GM23338 (cell line): ENCODE measurements at regions not wholly inside any gene's neighbourhood (a gene's known extent, or its start where the extent isn't known, plus 50 kb on each side); places are given as distances from the start of the nearest gene placed in this dataset.
A peak's percentile ranks its signal among the peaks of the same experiment; 100 is the strongest.

Experiments used
- ATAC-seq: fragments of 200-7000 bp; cut with Tn5 transposase; 3 replicates; pipeline ENCODE4 v1.9.1; 2020
- DNase-seq: peaks from one replicate; pipeline ENCODE4 v3.0.0-alpha.2; 2015; ENCODE audit warnings: low spot score
- H2AFZ ChIP-seq: fragments of 200-600 bp; sonication (generic); 2 replicates; pipeline ENCODE4 v1.8.0; 2016; ENCODE audit warnings: antibody characterized with exemption, mild to moderate bottlenecking, moderate library complexity
- H3F3A ChIP-seq: fragments of 200-600 bp; sonication (generic); replicated peaks from 2 replicates; pipeline ENCODE4 v1.8.0; 2017; ENCODE audit warnings: antibody characterized with exemption, mixed run types, low read depth
- H3K27ac ChIP-seq: fragments of 200-600 bp; sonication (generic); 2 replicates; pipeline ENCODE4 v1.6.1; 2016; ENCODE audit warnings: low read depth
- H3K27me3 ChIP-seq: fragments of 200-600 bp; sonication (generic); 2 replicates; pipeline ENCODE4 v1.8.0; 2016; ENCODE audit warnings: mild to moderate bottlenecking, mixed run types, moderate library complexity; ENCODE audit not compliant: insufficient read depth
- H3K36me3 ChIP-seq: fragments of 200-600 bp; sonication (generic); 2 replicates; pipeline ENCODE4 v1.8.0; 2016; ENCODE audit warnings: mild to moderate bottlenecking; ENCODE audit not compliant: insufficient read depth
- H3K4me1 ChIP-seq: fragments of 200-600 bp; sonication (generic); 2 replicates; pipeline ENCODE4 v1.8.0; 2016; ENCODE audit warnings: mild to moderate bottlenecking, moderate library complexity; ENCODE audit not compliant: insufficient read depth
- H3K4me2 ChIP-seq: fragments of 200-600 bp; sonication (generic); 2 replicates; pipeline ENCODE4 v1.7.1; 2017; ENCODE audit warnings: mixed run types
- H3K4me3 ChIP-seq: fragments of 200-600 bp; sonication (generic); 2 replicates; pipeline ENCODE4 v1.6.1; 2016; ENCODE audit warnings: mixed run types
- H3K79me2 ChIP-seq: fragments of 200-600 bp; sonication (generic); replicated peaks from 2 replicates; pipeline ENCODE4 v1.8.0; 2017; ENCODE audit warnings: mild to moderate bottlenecking; ENCODE audit not compliant: insufficient read depth
- H3K9me2 ChIP-seq: fragments of 200-600 bp; sonication (generic); 2 replicates; pipeline ENCODE4 v1.8.0; 2017; ENCODE audit not compliant: insufficient read depth
- H4K20me1 ChIP-seq: fragments of 200-600 bp; sonication (generic); replicated peaks from 2 replicates; pipeline ENCODE4 v1.8.0; 2017; ENCODE audit warnings: mild to moderate bottlenecking; ENCODE audit not compliant: insufficient read depth
- H3K27ac Mint-ChIP-seq: 2 replicates; pipeline ENCODE4 v1.8.0; 2020; ENCODE audit warnings: inconsistent platforms, mild to moderate bottlenecking, moderate library complexity, mixed read lengths
- H3K27me3 Mint-ChIP-seq: 3 replicates; pipeline ENCODE4 v1.8.0; 2022; ENCODE audit warnings: low read depth, mild to moderate bottlenecking, moderate library complexity, mixed read lengths, inconsistent platforms; ENCODE audit not compliant: insufficient read depth, poor library complexity
- H3K36me3 Mint-ChIP-seq: 3 replicates; pipeline ENCODE4 v1.8.0; 2021; ENCODE audit warnings: low read depth, mild to moderate bottlenecking, inconsistent platforms, moderate library complexity, mixed read lengths
- H3K4me1 Mint-ChIP-seq: 3 replicates; pipeline ENCODE4 v1.8.0; 2020; ENCODE audit warnings: mild to moderate bottlenecking, inconsistent platforms, mixed read lengths
- H3K4me3 Mint-ChIP-seq: 3 replicates; pipeline ENCODE4 v1.8.0; 2021; ENCODE audit warnings: moderate library complexity, mild to moderate bottlenecking, inconsistent platforms, mixed read lengths
- H3K9me3 Mint-ChIP-seq: 3 replicates; pipeline ENCODE4 v1.8.0; 2020; ENCODE audit warnings: moderate library complexity, mild to moderate bottlenecking, inconsistent platforms, mixed read lengths
- CREB1 ChIP-seq: fragments of 250-450 bp; sonication (Bioruptor Pico); IDR thresholded peaks from 2 replicates; pipeline ENCODE4 v1.5.0; 2020; ENCODE audit warnings: low read depth, mild to moderate bottlenecking, moderate library complexity
- ETS1 ChIP-seq: IDR thresholded peaks from 2 replicates; pipeline ENCODE4 v1.6.1; 2016; ENCODE audit warnings: antibody characterized with exemption
- EZH2 ChIP-seq: fragments of 200-600 bp; sonication (generic); IDR thresholded peaks from one replicate; pipeline ENCODE4 v1.8.0; 2017; ENCODE audit warnings: antibody characterized with exemption, mild to moderate bottlenecking, low read depth; ENCODE audit not compliant: unreplicated experiment
- EZH2phosphoT487 ChIP-seq: fragments of 200-600 bp; sonication (generic); IDR thresholded peaks from one replicate; pipeline ENCODE4 v1.8.1; 2018; ENCODE audit warnings: antibody characterized with exemption; ENCODE audit not compliant: unreplicated experiment
- JUNB ChIP-seq: IDR thresholded peaks from one replicate; pipeline ENCODE4 v1.6.1; 2016; ENCODE audit warnings: antibody characterized with exemption; ENCODE audit not compliant: unreplicated experiment
- NANOG ChIP-seq: IDR thresholded peaks from 2 replicates; pipeline ENCODE4 v1.6.1; 2016; ENCODE audit warnings: antibody characterized with exemption, borderline replicate concordance
- POLR2AphosphoS5 ChIP-seq: IDR thresholded peaks from 2 replicates; pipeline ENCODE4 v1.6.1; 2016; ENCODE audit warnings: antibody characterized with exemption, low read depth
- REST ChIP-seq: IDR thresholded peaks from one replicate; pipeline ENCODE4 v1.6.1; 2018; ENCODE audit warnings: antibody characterized with exemption; ENCODE audit not compliant: unreplicated experiment
- STAT1 ChIP-seq: IDR thresholded peaks from one replicate; pipeline ENCODE4 v1.6.1; 2016; ENCODE audit warnings: antibody characterized with exemption; ENCODE audit not compliant: unreplicated experiment
- ZNF114 ChIP-seq: fragments of 250-450 bp; sonication (Bioruptor Pico); IDR thresholded peaks from 2 replicates; pipeline ENCODE4 v1.5.0; 2020; ENCODE audit warnings: mild to moderate bottlenecking, moderate library complexity
- ZNF331 ChIP-seq: fragments of 250-450 bp; sonication (Bioruptor Pico); IDR thresholded peaks from 2 replicates; pipeline ENCODE4 v1.5.0; 2020; ENCODE audit warnings: low read depth, mild to moderate bottlenecking, moderate library complexity
- ZNF462 ChIP-seq: fragments of 250-450 bp; sonication (Bioruptor Pico); IDR thresholded peaks from 2 replicates; pipeline ENCODE4 v1.5.0; 2020; ENCODE audit warnings: mild to moderate bottlenecking, moderate library complexity

GRCh38 chr2:199191461-199191860 is 266.3 kb downstream of the SATB2 start:
- H3K4me3 Mint-ChIP-seq: no peak overlapping the region
- no peaks in the 10 kb centered on the region for H3K9me3 Mint-ChIP-seq
- H3K4me1 Mint-ChIP-seq: peaks cover 19% of the 10 kb centered on the region
- H3K4me1 ChIP-seq: peaks cover 21% of the 10 kb centered on the region
- TF ChIP-seq ZNF462 (CRISPR knock-in tag) (no peak), ZNF331 (CRISPR knock-in tag) (no peak), EZH2 (no peak), EZH2phosphoT487 (no peak), JUNB (no peak), NANOG (no peak), REST (no peak), ZNF114 (CRISPR knock-in tag) (no peak), STAT1 (no peak), POLR2AphosphoS5 (no peak), CREB1 (no peak), ETS1 (no peak)
- no peak overlapping the region for H3K4me3 ChIP-seq
- no peak overlapping the region for H3K27ac Mint-ChIP-seq
- 0 out of 2 replicates have a peak overlapping the region, but pooled peaks have one; percentile 22 for H3K4me2 ChIP-seq
- no peak for ATAC-seq
- H3K27me3 Mint-ChIP-seq: peaks cover 2% of the 10 kb centered on the region
- H2AFZ ChIP-seq: peak overlapping the region; percentile 93
- H3K36me3 Mint-ChIP-seq: no peaks in the 10 kb centered on the region
- no peaks in the 10 kb centered on the region for H3F3A ChIP-seq
- H3K79me2 ChIP-seq: no peaks in the 10 kb centered on the region
- H3K9me2 ChIP-seq: 0 out of 2 replicates have a peak, but pooled peaks cover 3% of the 10 kb centered on the region
- H3K36me3 ChIP-seq: no peaks in the 10 kb centered on the region
- 0 out of 2 replicates have a peak overlapping the region, but pooled peaks have one; percentile 14 for H3K27ac ChIP-seq
- H4K20me1 ChIP-seq: no peaks in the 10 kb centered on the region
- no peak for DNase-seq
- H3K27me3 ChIP-seq: no peaks in the 10 kb centered on the region
